NB4 (cell line): ENCODE measurements at regions not wholly inside any gene's neighbourhood (a gene's known extent, or its start where the extent isn't known, plus 50 kb on each side); places are given as distances from the start of the nearest gene placed in this dataset.

ENCODE experiments used
- CTCF ChIP-seq: IDR thresholded peaks from one replicate; pipeline ENCODE4 v1.5.1; 2012; ENCODE audit warnings: low read depth, low read length
- POLR2A ChIP-seq: IDR thresholded peaks from 2 replicates; pipeline ENCODE4 v1.6.1; 2011; ENCODE audit warnings: mild to moderate bottlenecking; ENCODE audit not compliant: insufficient read length; ENCODE audit errors: extremely low read depth

- no peak for TF ChIP-seq CTCF
- no peak for TF ChIP-seq POLR2A
Measured at GRCh38 chr14:39673270-39673711, 241.1 kb upstream of the FBXO33 start.
